GM19467 (cell line): ENCODE measurements at regions not wholly inside any gene's neighbourhood (a gene's known extent, or its start where the extent isn't known, plus 50 kb on each side); places are given as distances from the start of the nearest gene placed in this dataset.
"Not testable (repeated sequence)": the region's sequence is repeated elsewhere in the genome, so short reads cannot be mapped to it uniquely, and the experiment has no call there.

Source experiments
- ATAC-seq: cut with Tn5 transposase; IDR thresholded peaks from one replicate; pipeline ENCODE4 v1.9.1; 2021; ENCODE audit warnings: mild to moderate bottlenecking, moderate library complexity; ENCODE audit not compliant: unreplicated experiment

DNA sequence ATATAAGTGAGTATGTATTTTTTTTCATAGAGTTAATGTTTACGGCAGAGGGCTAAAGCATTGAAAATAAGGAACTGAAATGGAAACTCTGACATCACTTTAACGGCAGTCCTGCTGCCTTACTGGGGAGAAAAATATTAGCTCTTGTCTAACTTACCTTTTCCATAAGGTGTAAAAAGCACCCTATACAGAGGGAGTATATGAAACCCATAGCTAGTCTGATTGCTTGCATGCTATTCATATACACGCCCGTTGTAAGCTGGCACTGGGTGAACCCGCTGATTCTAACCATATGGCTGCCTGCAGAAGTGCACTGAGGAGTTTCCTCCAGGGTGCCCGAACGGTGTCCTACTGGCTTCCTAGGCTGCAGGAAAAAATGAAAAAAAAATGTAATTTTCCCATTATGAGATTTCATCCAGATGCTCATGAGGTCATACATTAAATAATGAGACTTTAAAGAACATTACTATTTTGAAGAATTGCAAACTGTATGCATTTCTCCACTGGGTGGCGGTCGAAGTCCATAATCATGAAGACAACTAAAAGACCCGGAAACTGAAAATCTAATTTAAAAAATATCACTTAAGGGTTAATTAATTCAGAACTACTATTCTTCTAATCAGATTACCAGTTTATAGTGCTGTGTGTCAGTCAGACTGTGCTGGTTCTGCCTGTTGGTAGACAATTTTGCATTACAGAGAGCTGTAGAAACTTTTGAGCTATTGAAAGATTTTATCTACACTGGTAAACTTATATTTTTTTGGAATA, 144.7 kb downstream of the ALX1 start:
- ATAC-seq = peak; percentile 90

DNA sequence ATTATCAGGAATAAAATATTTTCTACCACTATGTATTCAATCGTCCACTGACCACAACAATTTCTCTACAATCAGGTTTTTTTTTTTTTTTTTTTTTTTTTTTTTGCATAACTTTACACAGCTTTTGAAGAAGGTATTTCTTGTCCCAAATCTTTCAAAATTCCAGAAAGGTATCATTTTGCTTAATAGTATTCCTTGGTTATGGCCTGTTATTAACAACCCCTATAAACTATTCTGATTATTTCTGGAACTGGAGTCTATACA, 145.3 kb downstream of the ALX1 start:
- ATAC-seq = no peak

DNA sequence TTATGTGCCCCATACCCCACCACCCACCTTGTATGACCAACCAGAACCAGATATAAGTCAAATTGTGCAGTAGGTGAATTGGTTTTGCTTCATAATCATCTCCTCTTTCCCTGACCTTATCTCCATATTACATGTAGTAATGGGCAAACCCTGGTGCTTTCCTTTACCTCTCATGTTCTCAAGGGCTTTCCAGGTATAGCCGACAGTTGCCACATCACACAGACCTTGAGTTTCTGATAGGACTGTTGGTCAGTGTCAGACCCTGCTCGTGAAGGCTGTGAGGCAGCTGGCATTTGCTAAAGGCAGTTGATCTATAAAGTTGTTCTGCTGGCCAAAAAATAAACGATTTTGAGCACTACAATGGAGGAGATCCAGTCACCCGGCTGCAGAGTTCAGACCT, 145.9 kb downstream of the ALX1 start:
- no peak for ATAC-seq

DNA sequence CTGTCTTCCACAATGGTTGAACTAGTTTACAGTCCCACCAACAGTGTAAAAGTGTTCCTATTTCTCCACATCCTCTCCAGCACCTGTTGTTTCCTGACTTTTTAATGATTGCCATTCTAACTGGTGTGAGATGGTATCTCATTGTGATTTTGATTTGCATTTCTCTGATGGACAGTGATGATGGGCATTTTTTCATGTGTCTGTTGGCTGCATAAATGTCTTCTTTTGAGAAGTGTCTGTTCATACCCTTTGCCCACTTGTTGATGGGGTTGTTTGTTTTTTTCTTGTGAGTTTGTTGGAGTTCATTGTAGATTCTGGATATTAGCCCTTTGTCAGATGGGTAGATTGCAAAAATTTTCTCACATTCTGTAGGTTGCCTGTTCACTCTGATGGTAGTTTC, 153.1 kb downstream of the ALX1 start:
- not testable (repeated sequence) for ATAC-seq

DNA sequence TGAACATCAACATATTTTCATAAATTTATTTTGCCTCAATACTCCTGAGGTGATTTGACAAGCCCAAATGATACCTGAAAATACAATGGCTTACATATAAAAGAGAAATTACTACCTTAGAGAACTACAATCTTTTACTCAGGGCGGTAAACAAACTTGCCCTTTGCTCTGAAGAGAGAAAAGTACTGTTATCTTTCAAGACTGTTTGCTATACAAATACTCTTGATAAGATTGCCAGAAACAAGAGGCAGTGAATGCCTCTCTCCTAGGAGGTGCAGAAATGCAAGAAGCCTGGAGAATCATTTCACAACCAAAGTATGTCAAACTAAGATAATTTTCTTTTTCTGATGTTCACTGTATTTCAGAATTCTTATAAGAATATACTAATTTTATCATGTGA, 160.3 kb downstream of the ALX1 start:
- no peak for ATAC-seq

DNA sequence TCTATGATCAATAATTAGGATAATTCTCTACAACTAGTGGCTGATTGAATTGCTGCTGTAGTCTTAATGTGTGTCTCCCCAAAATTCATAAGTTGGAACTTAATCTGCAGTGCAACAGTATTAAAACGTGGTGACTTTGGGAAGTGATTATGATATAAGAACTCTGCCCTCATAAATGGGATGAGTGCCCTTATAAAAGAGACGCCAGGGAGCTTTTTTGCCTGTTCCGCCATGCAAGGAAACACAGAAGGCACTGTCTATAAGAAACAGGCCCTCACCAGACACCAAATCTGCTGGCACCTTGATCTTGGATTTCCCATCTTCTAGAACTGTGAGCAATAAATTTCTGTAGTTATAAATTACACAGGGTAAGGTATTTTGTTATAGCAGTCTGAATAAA, 161.0 kb downstream of the ALX1 start:
- no peak for ATAC-seq

DNA sequence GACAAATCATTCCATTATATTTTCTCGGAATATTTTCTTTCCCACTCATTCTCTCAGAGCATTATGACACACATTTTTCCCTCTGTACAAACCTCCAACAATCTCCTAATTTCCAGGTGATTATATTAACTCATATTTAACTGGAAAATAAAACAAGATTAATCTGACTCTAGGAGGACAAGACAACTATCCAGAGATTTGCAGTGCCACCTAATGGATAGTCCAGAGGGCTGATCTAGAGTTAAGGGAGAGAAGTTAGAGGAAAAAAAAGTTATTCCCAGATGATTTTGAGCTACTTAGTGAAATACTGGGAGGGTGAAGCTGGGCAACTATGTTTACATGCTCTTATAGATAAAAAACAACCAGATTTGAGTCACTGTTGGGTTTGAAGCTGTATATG, 161.7 kb downstream of the ALX1 start:
- ATAC-seq = no peak

DNA sequence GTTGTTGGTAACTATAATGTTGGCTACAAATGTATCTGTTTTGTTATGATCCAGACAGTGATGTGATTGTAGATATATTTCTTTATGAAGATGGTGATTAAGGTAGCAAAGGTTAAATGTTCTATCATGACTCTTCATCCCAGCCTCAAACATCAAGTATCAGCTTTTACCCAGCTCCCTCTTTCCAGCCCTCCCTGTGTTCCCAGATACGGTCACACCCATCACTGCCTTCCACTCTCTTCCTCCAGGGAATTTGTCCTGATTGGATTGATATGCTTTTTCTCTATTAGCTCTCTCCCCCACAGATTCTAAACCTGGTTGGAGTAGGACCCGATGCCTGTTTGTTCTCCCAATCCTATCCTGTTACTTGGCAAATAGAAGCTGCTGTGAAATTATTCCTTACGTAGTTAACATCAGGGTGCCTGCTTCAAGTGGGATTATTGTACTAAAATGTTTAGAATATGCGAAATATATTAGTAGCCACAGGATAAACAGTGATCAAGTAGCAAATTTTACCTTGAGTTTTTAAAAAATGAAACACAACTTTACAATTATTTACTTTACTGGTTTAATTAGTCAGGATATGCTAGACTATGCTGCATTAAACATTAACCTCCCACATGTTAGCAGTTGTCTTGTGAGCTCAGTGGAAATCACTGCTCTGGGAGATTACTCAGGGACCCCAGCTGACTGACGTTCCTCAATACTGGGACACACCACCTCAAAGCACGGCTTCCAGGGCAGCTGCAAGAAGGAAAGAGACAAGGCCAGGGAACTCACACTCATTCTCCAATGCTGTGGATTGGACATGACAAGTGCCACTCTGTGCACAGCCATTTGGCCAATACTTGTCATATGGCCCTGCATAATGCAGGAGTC, 165.3 kb downstream of the ALX1 start:
- ATAC-seq = no peak

DNA sequence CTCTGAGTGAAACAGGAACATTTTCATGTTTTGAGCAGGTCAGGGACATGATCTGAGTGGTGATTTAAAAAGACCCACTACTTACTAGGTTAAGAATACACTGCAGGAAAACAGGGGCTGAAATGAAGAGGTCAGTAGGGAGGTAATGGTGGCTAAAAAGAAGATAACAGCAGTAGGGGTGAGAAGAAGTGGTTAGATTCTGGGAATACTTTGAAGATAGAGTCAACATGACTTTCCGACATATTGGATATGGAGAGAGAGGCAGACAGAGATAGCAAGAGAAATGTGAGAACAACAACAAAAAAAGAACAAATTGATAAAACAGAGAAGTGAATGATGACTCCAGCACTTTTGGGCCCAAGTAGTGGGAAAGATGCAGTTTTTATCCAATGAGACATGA, 168.0 kb downstream of the ALX1 start:
- no peak for ATAC-seq

DNA sequence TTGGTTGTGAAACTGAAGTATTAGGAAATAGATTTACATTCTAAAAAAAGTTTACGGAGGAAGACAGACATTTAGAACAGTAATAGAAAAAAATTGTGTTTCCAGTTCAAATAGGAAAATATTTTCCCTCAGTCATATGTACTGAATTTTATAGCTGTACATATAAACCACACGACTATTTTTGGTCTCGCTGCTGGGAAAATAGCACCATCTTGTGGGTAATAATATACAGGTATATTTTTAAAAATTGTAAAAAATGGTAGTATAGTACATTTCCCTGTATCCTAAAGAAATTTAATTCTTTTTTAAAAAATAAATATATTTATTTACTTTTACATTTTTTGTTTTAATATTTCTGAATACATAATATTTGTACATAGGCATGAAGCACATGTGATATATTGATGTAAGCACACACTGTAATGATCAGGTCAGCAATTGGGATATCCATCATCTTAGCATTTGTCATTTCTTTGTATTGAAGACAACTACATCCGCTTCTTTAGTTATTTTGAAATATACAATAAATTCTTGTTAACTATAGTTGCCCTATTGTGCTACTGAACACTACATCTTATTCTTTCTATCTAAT, 168.6 kb downstream of the ALX1 start:
- ATAC-seq = no peak

DNA sequence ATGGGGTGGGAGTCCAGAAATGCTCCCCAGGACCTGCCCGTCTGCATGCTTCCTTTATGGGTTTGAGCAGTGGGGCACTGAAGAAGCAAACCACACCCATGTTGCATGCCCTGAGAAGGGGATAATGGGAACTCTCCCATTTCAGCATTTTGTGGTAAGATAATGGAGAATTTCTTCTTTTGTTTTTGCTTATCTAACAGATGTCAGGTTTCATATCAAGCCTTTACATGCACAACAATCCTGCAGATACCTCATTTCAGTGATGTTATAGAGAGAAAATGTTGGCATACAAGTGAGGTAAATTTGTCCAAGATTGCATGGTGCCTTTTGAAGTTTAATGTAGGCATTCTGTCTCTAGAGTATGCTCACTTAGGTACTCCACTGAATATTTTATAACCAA, 177.0 kb downstream of the ALX1 start:
- no peak for ATAC-seq

DNA sequence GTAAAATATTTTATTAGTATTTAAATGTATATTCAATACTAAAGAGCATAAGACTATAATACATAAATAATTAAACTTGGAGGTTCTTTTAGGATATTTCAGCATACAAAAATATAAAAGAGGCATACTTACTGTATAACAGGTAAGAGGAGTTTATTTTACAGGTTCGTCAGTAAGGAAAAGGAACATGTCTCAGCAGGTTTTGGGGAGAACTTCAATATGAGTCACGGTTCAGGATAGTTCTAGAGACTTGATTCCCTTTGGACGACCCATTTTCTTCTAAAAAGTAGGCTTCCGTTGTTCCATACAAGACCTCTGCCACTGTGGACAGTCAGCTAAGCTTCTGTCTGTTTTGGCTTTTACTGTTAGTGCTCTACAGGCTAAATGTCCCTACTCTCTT, 181.1 kb downstream of the ALX1 start:
- ATAC-seq = no peak

DNA sequence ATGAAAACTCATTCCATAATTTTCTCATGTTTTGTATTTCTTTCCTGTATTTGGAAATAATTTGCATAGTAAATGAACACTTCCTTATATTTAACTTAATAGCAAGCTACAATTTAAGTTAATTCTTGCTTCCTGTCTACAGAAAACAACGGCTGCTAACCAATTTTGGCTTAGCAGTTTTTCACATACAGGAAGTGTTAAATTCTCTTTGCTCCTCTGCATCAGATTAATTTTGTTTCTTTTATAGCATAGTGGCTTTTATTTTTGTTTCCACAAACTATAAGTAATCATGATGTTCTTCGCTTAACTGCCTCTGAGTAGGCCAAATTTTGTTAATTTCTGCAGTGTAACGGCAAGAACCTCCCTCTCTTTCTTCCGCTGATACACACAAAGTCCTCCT, 182.9 kb downstream of the ALX1 start:
- ATAC-seq = no peak

DNA sequence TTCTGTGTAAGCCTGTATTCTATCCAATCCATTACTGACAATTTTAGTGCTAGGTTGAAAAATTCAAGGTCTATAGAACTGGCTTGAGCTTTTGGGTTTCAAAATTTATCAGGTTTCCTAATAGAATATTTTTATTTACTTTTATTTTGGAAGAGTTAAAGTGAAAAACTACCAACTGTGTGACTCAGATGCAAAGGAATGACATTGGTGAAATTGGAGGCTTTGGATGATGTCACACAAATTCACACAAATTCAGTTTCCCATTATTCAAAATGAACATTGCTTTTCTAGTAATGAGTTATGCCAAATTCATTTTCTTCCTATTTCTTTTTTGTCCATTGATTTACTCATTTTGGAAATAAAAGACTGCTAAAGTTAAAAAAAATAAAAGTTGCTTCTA, 186.9 kb downstream of the ALX1 start:
- no peak for ATAC-seq

DNA sequence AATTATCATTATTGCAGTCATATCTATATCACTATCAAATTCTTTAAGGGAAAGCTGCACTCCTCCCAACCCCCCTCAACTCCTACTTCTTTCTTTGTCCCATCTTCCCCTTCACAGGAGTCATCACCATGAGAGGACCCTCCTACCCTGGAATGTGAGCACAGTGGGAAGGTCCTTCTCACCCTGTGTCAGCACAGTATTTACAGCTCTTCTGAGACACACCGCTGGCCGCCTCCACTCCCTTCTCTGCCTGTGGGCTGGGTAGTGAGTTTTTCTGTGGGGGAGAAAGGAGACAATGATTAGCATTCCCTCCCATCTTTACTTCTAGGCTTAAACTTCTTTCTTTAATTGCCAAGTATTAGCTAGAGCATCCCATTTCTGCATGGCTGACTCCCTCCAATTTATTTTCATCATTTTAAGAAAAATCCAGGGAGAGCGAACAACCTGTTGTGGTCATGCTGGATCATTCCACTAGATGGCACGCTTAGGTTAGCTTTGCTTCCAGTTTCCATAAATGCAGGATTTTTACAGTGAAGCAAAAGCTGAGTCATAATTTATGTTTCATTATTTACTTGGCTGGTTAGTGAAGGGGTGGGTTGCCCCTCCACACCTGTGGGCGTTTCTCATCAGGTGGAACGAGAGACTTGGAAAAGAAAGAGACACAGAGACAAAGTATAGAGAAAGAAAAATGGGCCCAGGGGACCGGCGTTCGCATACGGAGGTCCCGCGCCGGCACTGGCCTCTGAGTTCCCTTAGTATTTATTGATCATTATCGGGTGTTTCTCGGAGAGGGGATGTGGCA, 188.5 kb downstream of the ALX1 start:
- peak; percentile 95 for ATAC-seq

DNA sequence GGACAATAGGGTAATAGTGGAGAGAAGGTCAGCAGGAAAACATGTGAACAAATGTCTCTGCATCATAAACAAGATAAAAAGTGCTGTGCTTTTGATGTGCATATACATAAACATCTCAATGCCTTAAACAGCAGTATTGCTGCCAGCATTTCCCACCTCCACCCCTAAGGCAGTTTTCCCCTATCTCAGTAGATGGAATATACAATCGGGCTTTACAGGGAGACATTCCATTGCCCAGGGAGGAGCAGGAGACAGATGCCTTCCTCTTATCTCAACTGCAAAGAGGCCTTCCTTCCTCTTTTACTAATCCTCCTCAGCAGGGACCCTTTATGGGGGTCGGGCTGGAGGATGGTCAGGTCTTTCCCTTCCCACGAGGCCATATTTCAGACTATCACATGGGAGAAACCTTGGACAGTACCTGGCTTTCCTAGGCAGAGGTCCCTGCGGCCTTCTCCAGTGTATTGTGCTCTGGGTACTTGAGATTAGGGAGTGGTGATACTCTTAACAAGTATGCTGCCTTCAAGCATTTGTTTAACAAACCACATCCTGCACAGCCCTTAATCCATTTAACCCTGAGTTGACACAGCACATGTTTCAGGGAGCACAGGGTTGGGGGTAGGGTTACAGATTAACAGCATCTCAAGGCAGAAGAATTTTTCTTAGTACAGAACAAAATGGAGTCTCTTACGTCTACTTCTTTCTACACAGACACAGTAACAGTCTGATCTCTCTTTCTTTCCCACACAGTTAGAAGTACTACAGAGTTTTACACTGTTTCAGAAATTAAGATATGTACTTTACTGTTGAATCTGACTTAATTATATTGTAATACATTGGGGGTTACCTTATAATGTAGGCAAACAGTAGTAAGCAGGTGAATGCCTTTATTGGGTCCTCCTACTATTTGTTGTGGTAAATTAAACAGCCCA, 189.4 kb downstream of the ALX1 start:
- ATAC-seq = not testable (repeated sequence)

DNA sequence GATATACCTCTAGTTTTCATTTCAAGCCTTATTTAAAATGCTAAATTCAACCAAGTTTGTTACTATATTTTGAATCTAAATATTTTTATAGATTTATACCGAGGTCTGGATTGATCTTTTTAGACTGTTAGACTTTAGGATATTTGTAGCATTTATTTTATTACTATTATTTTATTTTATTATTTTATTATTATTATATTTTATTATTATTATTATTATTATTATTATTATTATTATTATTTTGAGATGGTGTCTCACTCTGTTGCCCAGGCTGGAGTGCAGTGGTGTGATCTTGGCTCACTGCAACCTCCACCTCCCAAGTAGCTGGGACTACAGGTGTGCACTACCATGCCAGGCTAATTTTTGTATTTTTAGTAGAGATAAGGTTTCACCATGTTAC, 195.3 kb downstream of the ALX1 start:
- not testable (repeated sequence) for ATAC-seq

DNA sequence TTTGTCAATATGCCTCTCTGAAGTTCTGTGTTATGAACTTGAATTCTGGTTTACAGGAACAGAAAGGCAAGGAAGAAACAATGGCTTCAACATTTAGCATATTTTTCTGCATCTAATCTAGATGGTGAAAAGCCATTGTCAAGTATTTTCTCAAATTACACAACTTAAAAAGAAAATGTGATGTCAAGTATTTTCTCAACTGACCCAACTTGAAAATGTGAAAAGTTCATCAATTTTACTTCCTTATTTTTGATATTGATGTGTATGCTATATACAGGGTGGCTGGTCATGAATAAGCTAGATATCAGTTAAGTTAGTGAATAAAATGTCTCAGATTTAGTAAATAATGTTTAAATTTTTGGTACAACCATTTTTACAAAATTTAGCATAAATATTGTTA, 196.7 kb downstream of the ALX1 start:
- ATAC-seq = no peak

DNA sequence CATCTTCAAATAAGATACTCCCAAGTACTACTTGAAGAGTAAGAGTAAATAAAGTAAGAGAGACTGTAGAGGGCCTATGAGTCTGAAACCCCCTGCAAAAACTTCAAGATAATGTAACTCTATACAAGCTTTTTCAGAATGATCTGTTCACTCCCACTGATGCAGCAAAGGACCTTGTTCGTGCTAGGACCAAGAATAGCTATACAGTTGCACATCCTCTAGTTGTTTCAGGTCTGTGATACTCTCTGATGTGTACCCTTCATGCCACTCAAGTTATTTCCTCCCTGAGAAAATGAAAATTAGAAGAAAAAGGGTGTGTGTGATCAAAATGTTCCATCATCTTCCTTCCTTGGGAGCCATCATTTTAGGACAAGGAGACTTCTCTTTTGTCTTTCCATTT, 204.4 kb downstream of the ALX1 start:
- ATAC-seq = peak; percentile 77

DNA sequence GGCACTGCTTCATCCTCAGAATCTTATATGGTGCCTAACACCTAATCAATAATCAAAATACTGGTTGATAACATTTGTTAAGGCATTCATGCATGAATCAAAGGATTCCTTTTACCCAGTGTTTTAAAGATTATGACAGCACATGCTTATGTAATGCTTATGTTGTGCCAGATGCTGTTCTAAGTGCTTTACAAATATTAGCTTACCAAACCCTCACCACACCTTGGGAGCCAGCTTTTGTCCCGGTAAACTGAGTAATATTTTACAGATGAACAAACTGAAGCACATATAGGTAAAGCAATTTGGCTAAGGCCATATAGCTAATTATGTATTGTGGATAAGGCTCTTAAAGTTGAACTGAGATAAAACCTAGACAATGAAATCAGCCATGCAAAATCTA, 209.2 kb downstream of the ALX1 start:
- ATAC-seq = no peak
